ENCODE measurements at regions not wholly inside any gene's neighbourhood (a gene's known extent, or its start where the extent isn't known, plus 50 kb on each side); places are given as distances from the start of the nearest gene placed in this dataset.
"Not testable (repeated sequence)": the region's sequence is repeated elsewhere in the genome, so short reads cannot be mapped to it uniquely, and the experiment has no call there.

- DNase-seq (ENCODE audit: low read depth), result no peak
Measured at GRCh38 chr2:193847991-193848390, 1653.3 kb upstream of the TMEFF2 start.

- DNase-seq (ENCODE audit: low read depth), result peak; percentile 68
Measured at GRCh38 chr2:193847130-193847529, 1652.4 kb upstream of the TMEFF2 start.

- DNase-seq (ENCODE audit: low read depth), result no peak
Measured at GRCh38 chr2:193845604-193846003, 1650.9 kb upstream of the TMEFF2 start.

GRCh38 chr2:193843675-193844074 is 1648.9 kb upstream of the TMEFF2 start:
- no peak for DNase-seq (ENCODE audit: low read depth)

GRCh38 chr2:193841384-193842150 is 1646.8 kb upstream of the TMEFF2 start:
- DNase-seq (ENCODE audit: low read depth), result peak; percentile 78

GRCh38 chr2:193837111-193837738 is 1642.5 kb upstream of the TMEFF2 start:
- peak; percentile 75 for DNase-seq (ENCODE audit: low read depth)

- DNase-seq (ENCODE audit: low read depth), result not testable (repeated sequence)
Measured at GRCh38 chr2:193836424-193837006, 1641.8 kb upstream of the TMEFF2 start.

GRCh38 chr2:193833895-193834294 is 1639.2 kb upstream of the TMEFF2 start:
- DNase-seq (ENCODE audit: low read depth), result peak; percentile 69

- DNase-seq (ENCODE audit: low read depth), result peak; percentile 86
Measured at GRCh38 chr2:193824474-193824873, 1629.7 kb upstream of the TMEFF2 start.

- DNase-seq (ENCODE audit: low read depth), result no peak
Measured at GRCh38 chr2:193818801-193819499, 1624.2 kb upstream of the TMEFF2 start.

- no peak for DNase-seq (ENCODE audit: low read depth)
Measured at GRCh38 chr2:193816008-193816407, 1621.3 kb upstream of the TMEFF2 start.

- peak; percentile 24 for DNase-seq (ENCODE audit: low read depth)
Measured at GRCh38 chr2:193810533-193810932, 1615.8 kb upstream of the TMEFF2 start.

- DNase-seq (ENCODE audit: low read depth), result no peak
Measured at GRCh38 chr2:193808877-193809276, 1614.1 kb upstream of the TMEFF2 start.

GRCh38 chr2:193806088-193806774 is 1611.5 kb upstream of the TMEFF2 start:
- peak; percentile 43 for DNase-seq (ENCODE audit: low read depth)

- no peak for DNase-seq (ENCODE audit: low read depth)
Measured at GRCh38 chr2:193796847-193797246, 1602.1 kb upstream of the TMEFF2 start.

GRCh38 chr2:193793914-193794313 is 1599.2 kb upstream of the TMEFF2 start:
- DNase-seq (ENCODE audit: low read depth), result peak; percentile 79

- peak; percentile 45 for DNase-seq (ENCODE audit: low read depth)
Measured at GRCh38 chr2:193783681-193784080, 1588.9 kb upstream of the TMEFF2 start.

GRCh38 chr2:193778293-193778692 is 1583.6 kb upstream of the TMEFF2 start:
- no peak for DNase-seq (ENCODE audit: low read depth)

- DNase-seq (ENCODE audit: low read depth), result no peak
Measured at GRCh38 chr2:193776988-193777387, 1582.3 kb upstream of the TMEFF2 start.

GRCh38 chr2:193774166-193774565 is 1579.4 kb upstream of the TMEFF2 start:
- DNase-seq (ENCODE audit: low read depth), result no peak

GRCh38 chr2:193751299-193751698 is 1556.6 kb upstream of the TMEFF2 start:
- DNase-seq (ENCODE audit: low read depth), result no peak

- no peak for DNase-seq (ENCODE audit: low read depth)
Measured at GRCh38 chr2:193749485-193749884, 1554.8 kb upstream of the TMEFF2 start.

Measured in iris pigment epithelial cell (primary cell).